Heart right ventricle (tissue), 16 donors: ENCODE measurements at regions not wholly inside any gene's neighbourhood (a gene's known extent, or its start where the extent isn't known, plus 50 kb on each side); places are given as distances from the start of the nearest gene placed in this dataset.

Experiments
- ATAC-seq, 8 donors: fragments of 200-7000 bp; cut with Tn5 transposase; one replicate each; pipeline ENCODE4 v1.9.1; 2020; ENCODE audit warnings: mild to moderate bottlenecking in 8 of 8, moderate library complexity in 8 of 8, moderate number of reproducible peaks in 1 of 8
- DNase-seq, 2 donors: peaks; one replicate each; pipeline ENCODE4 v3.0.0-alpha.2; 2020
- H3K27ac ChIP-seq, 10 donors: fragments of 200-600 bp; sonication (generic) in 2 of 10; one replicate each; pipeline versions ENCODE4 v1.5.0 to v1.8.0; 2020 to 2022; ENCODE audit warnings: mild to moderate bottlenecking in 3 of 10
- H3K27me3 ChIP-seq, 7 donors: fragments of 200-600 bp; one replicate each; pipeline ENCODE4 v1.8.0; 2021 to 2022; ENCODE audit warnings: mild to moderate bottlenecking in 2 of 7
- H3K36me3 ChIP-seq, 9 donors: fragments of 200-600 bp; sonication (generic) in 1 of 9; one replicate each; pipeline versions ENCODE4 v1.5.0 to v1.8.0; 2020 to 2022; ENCODE audit warnings: mild to moderate bottlenecking in 2 of 9
- H3K4me1 ChIP-seq, 9 donors: fragments of 200-600 bp; sonication (generic) in 1 of 9; one replicate each; pipeline versions ENCODE4 v1.5.0 to v1.8.0; 2020 to 2022; ENCODE audit warnings: mild to moderate bottlenecking in 4 of 9
- H3K4me3 ChIP-seq, 10 donors: fragments of 200-600 bp; sonication (generic) in 2 of 10; one replicate each; pipeline versions ENCODE4 v1.5.0 to v1.8.0; 2020 to 2022; ENCODE audit warnings: mild to moderate bottlenecking in 7 of 10, moderate library complexity in 2 of 10
- H3K9me3 ChIP-seq, 11 donors: fragments of 200-600 bp in 10 of 11; sonication (generic) in 2 of 11; one replicate each; pipeline versions ENCODE4 v1.5.0 to v1.8.0; 2013 to 2022; ENCODE audit warnings: mild to moderate bottlenecking in 2 of 11, control low read depth in 1 of 11, moderate library complexity in 1 of 11
- WGBS, 2 donors: extraction: QIAGEN DNeasy Blood & Tissue Kit; methylation state at CpG; one replicate each; pipeline ENCODE4 v1.1.7; 2013; ENCODE audit warnings: inconsistent platforms in 1 of 2; 5-methylcytosine and 5-hydroxymethylcytosine counted together
- intact Hi-C, 10 donors: fragments of 100-400 bp; cut with DNase I; formaldehyde crosslinking; loops; one replicate each; pipeline versions ENCODE4 v1.11.1 to v1.14.2; 2022
- TF ChIP-seq, protein P1 (sequence below), 9 donors: fragments of 200-600 bp; sonication (generic) in 2 of 9; IDR thresholded peaks; one replicate each; pipeline versions ENCODE4 v1.5.0 to v1.8.0; 2021 to 2022; ENCODE audit warnings: antibody characterized with exemption in 9 of 9, mild to moderate bottlenecking in 5 of 9, moderate library complexity in 1 of 9
- donor health status: Arrhythmogenic right ventricular cardiomyopathy.
- donor health status: ischemic (EF 13 %, LVEDD 7.1; RV severe dilation, severe dysfunction).
- donor health status: healthy with polysubstance abuse.
- donor health status: DM: no; HTN: yes; CAD: no.
- donor health status: DM: no; HTN: no; CAD: no.
- donor health status: ischemic (EF 25% LVEDD 6.9; RV normal size, moderate dysfunction).
- donor health status: ischemic (EF 25% LVEDD 5.7; RV mildly dilated, moderate dysfunction).
- donor health status: healthy.
- donor health status: DM: yes; HTN: yes; CAD: no.
- donor health status: Ischemic cardiomyopathy.
- donor health status: ischemic (EF 35%, LVEDD 5.7; RV mildly dilated, moderate dysfunction).
- donor health status: nonischemic (EF 11% LVEDD 7.7; RV severe dilation, severe dysfunction).
- donor health status: DM: yes; HTN: yes; CAD: no.
- donor health status: PGD.
- donor health status: ischemic (EF 29% LVEDD 5.4; RV normal size, mild dysfunction).
- donor health status: nonischemic (EF 23%, LVEDD 6.1; RV moderate dilation, normal function).

DNA sequence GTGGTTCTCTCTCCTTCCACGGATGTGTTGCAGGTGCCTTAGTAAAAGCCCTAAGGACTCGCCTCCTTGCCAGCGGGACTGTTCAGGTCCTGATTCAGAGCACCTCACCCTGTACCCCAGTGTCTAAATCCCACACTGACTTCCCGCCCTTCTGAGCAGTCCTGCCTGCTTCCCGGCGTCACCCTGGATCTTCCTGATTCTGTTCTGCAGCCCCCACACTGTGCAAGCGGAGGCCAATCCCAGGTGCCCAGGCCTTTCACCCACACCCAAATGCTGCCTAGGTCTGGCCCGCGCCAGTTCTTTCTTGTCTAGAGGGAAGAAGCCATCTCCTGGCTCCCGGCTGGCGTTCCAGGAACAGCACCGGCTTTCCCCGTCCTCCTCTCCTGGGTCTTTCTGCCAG lies 95.9 kb upstream of the GALNT2 start:
- H3K27me3 ChIP-seq = peaks cover 0 to 18% (median 6%) of the 10 kb centered on the region in 7 donors
- H3K9me3 ChIP-seq = peaks cover 0 to 20% (median 6%) of the 10 kb centered on the region in 11 donors
- DNase-seq (no peak), ATAC-seq (no peak)
- H3K27ac ChIP-seq = no peak overlapping the region
- H3K4me1 ChIP-seq = no peaks in the 10 kb centered on the region
- H3K4me3 ChIP-seq = no peak overlapping the region
- intact Hi-C loops = no loop called here
- H3K36me3 ChIP-seq = no peaks in the 10 kb centered on the region
- TF ChIP-seq, protein P1, sequence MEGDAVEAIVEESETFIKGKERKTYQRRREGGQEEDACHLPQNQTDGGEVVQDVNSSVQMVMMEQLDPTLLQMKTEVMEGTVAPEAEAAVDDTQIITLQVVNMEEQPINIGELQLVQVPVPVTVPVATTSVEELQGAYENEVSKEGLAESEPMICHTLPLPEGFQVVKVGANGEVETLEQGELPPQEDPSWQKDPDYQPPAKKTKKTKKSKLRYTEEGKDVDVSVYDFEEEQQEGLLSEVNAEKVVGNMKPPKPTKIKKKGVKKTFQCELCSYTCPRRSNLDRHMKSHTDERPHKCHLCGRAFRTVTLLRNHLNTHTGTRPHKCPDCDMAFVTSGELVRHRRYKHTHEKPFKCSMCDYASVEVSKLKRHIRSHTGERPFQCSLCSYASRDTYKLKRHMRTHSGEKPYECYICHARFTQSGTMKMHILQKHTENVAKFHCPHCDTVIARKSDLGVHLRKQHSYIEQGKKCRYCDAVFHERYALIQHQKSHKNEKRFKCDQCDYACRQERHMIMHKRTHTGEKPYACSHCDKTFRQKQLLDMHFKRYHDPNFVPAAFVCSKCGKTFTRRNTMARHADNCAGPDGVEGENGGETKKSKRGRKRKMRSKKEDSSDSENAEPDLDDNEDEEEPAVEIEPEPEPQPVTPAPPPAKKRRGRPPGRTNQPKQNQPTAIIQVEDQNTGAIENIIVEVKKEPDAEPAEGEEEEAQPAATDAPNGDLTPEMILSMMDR (IDR thresholded peaks at IDR 0.05) = no peak
- WGBS, 2 donors = 90% methylated on average over 13 of the region's 13 CpGs

DNA sequence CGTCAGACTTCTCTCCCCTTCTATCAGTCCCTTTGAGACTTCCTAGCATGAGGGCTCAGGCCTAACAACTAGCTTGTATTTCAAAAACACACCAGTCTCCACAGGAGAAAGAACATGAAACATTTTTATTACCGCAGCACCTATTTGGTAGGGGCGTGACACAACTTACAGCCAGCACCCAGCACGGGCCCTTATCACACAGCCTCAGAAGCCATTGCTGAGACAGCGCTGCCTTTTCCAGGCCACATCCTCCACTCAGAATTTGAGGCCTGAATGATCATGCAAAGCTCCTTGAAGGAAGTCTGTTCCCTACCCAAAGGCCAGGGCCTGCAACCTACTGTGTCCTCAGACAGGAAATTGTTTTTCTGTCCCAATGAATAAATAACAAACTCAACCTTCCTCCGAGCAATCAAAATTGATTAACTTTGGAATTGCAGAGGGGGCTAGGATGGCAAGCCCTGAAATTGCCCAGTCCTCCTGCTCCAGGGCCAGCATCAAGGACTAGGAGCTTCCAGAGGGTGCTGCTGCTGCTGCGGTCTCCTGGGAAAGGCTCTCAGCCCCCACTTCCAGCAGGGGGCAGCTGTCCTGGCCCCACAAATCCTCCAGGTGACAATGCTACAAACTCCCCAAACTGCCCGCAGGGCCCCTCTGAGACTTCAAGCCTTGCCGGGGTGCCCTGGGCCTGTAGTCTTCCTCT lies 94.3 kb upstream of the GALNT2 start:
- H3K4me3 ChIP-seq = no peak overlapping the region
- H3K27me3 ChIP-seq = peaks cover 0 to 7% (median 2%) of the 10 kb centered on the region in 7 donors
- 85 to 87% methylated on average over 9 of the region's 9 CpGs for WGBS, 2 donors
- ATAC-seq (no peak), DNase-seq (no peak)
- intact Hi-C loops = no loop called here
- TF ChIP-seq, protein P1 (IDR thresholded peaks at IDR 0.05) = peak in 4 of 9 donors; percentile 18 to 35 (median 30)
- H3K4me1 ChIP-seq = no peaks in the 10 kb centered on the region
- no peaks in the 10 kb centered on the region for H3K36me3 ChIP-seq
- H3K27ac ChIP-seq = no peak overlapping the region
- H3K9me3 ChIP-seq = peaks cover 0 to 30% (median 11%) of the 10 kb centered on the region in 11 donors

DNA sequence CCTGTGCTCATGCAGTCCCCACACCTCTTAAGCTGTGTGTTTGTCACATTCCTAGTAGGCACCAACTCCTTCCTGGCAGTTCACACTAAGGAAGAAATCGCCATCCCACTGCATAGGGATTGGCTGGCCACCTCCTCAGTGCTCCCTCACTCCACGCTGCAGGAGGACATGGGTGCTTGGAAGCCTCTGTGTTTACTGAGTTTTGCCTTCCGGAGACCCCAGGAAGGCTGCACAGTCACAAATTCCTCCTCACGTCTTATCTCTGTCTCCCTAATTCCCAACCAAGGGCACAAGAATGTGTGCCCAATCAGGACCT lies 93.8 kb upstream of the GALNT2 start:
- peaks cover 0 to 7% (median 0%) of the 10 kb centered on the region in 7 donors for H3K27me3 ChIP-seq
- H3K36me3 ChIP-seq = no peaks in the 10 kb centered on the region
- peaks cover 0 to 34% (median 14%) of the 10 kb centered on the region in 11 donors for H3K9me3 ChIP-seq
- intact Hi-C loops = no loop called here
- H3K4me3 ChIP-seq = no peak overlapping the region
- TF ChIP-seq, protein P1 (IDR thresholded peaks at IDR 0.05) = no peak
- DNase-seq (no peak), ATAC-seq (no peak)
- WGBS, 2 donors = 83 to 89% methylated on average over 4 of the region's 4 CpGs
- no peak overlapping the region for H3K27ac ChIP-seq
- no peaks in the 10 kb centered on the region for H3K4me1 ChIP-seq

DNA sequence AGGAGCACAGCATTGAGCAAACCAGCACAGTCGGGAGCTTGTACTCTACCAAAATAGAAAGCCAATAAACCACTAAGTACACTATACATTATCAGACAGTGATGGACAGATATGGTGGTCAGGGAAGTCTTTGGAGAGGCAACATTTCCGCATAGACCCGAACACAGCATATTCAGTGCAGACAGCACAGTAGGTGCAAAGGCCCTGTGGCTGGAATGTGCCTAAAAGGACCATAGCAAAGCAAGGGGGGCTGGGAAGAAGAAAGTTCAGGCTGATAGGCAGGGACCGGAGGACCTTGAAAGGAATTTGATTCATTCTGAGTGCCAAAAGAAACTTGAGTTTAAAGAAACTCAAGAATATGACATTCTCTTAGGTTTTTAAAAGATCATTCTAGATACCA lies 92.0 kb upstream of the GALNT2 start:
- 90 to 95% methylated on average over 4 of the region's 4 CpGs for WGBS, 2 donors
- no peaks in the 10 kb centered on the region for H3K36me3 ChIP-seq
- peaks cover 0 to 39% (median 14%) of the 10 kb centered on the region in 11 donors for H3K9me3 ChIP-seq
- intact Hi-C loops = no loop called here
- TF ChIP-seq, protein P1 (IDR thresholded peaks at IDR 0.05) = no peak
- H3K27me3 ChIP-seq = no peaks in the 10 kb centered on the region
- H3K4me1 ChIP-seq = no peaks in the 10 kb centered on the region
- no peak overlapping the region for H3K27ac ChIP-seq
- DNase-seq = no peak
- no peak for ATAC-seq
- H3K4me3 ChIP-seq = no peak overlapping the region
